ENCODE measurements at regions not wholly inside any gene's neighbourhood (a gene's known extent, or its start where the extent isn't known, plus 50 kb on each side); places are given as distances from the start of the nearest gene placed in this dataset.

- TF ChIP-seq CTCF (IDR thresholded peaks at IDR 0.05) (no peak), POLR2A (IDR thresholded peaks at IDR 0.05) (no peak)
Measured at GRCh38 chr7:86207740-86208139, 436.0 kb upstream of the GRM3 start.

Measured in esophagus squamous epithelium (tissue), 4 donors.